ENCODE measurements at regions not wholly inside any gene's neighbourhood (a gene's known extent, or its start where the extent isn't known, plus 50 kb on each side); places are given as distances from the start of the nearest gene placed in this dataset.

DNA sequence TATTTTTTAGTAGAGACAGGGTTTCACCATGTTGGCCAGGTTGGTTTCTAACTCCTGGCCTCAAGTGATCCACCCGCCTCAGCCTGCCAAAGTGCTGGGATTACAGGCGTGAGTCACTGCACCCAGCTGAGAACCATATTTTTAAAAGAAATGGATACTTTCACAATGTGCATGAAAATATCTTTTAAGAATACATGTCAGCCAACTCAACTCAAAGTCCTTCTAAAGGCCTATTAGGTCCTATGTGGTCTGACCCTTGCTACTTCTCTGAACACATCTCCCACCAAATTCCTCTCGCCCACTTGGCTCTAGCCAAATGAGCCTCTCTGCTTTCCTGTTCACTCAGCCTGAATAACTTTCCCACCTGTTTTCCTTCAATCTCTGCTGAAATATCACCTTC lies 119.6 kb downstream of the MTX2 start:
- no peak for DNase-seq (ENCODE audit: low read depth)

GRCh38 chr2:176390276-176391147 lies 121.3 kb downstream of the MTX2 start:
- DNase-seq (ENCODE audit: low read depth): no peak

DNA sequence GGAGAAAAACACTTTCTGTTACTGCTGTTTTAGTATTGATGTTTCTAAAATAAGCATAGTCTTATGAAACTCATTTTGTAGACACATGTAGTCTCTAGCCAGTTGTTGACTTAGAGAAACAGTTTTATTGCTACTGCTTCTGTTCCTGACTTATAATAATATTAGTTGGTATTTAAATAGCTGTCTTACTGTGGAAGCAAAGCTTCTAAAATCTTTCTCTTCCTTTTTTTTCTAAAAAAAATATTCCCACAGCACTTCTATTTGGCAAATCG lies 121.8 kb downstream of the MTX2 start:
- DNase-seq (ENCODE audit: low read depth): no peak

GRCh38 chr2:176392249-176392648 lies 123.0 kb downstream of the MTX2 start:
- DNase-seq (ENCODE audit: low read depth): no peak

DNA sequence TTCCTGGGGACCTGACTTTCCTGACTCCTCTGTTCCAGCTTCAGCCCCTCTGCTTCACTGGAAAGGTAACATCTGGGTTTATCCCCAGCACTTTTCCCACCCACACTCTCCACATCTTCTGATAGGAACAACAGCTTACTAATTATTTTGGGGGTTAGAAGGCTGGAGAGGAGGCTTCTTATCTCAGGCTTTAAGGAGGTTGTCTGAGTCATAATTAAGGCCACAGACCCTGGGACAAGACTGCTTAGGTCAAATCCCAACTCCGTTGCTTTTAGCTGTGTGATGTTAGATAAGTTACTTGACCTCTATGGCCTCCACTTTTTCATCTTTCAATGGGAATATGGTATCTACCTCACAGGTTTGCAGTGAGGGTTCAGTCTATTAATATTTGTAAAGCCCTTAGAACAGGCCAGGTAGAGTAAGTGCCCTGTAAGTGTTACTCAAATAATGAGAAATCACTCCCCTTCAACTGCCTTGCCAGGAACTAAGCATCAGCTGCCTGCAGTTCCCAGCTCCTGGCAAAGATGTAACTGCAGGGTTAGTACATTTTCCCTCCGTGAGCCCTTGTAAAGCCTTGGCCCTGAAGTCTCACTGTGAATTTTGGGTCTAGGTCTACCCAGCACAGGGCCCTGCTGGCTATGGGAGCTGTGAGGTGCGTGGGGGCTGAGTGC lies 123.6 kb downstream of the MTX2 start:
- no peak for DNase-seq (ENCODE audit: low read depth)

DNA sequence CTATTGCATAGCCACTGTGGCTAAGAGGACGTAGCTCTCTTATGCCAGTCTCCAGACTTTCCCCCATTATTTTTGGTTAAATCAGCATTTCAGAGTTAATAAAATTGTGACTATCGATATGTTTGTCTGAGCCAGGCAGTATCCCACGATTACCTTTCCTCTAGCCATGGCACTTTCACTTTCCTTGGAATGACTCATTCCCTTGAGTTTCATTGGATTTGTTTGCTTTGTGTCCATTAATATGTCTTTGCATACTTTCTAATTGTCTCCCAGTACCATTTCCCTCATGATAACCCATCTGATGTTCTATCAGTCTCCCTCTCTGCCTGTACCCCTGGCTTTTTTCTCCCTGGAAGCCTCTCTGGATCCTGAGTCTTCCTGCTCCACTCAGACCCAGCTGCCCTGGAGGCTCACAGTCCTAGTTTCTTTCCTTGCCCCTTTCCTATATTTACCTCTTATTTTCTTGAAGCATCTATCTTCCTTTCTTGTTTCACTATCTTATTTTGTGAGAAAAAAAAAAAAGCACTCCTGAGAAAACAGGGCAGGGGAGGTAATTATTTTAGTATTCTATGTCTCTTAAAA lies 126.1 kb downstream of the MTX2 start:
- DNase-seq (ENCODE audit: low read depth): no peak

DNA sequence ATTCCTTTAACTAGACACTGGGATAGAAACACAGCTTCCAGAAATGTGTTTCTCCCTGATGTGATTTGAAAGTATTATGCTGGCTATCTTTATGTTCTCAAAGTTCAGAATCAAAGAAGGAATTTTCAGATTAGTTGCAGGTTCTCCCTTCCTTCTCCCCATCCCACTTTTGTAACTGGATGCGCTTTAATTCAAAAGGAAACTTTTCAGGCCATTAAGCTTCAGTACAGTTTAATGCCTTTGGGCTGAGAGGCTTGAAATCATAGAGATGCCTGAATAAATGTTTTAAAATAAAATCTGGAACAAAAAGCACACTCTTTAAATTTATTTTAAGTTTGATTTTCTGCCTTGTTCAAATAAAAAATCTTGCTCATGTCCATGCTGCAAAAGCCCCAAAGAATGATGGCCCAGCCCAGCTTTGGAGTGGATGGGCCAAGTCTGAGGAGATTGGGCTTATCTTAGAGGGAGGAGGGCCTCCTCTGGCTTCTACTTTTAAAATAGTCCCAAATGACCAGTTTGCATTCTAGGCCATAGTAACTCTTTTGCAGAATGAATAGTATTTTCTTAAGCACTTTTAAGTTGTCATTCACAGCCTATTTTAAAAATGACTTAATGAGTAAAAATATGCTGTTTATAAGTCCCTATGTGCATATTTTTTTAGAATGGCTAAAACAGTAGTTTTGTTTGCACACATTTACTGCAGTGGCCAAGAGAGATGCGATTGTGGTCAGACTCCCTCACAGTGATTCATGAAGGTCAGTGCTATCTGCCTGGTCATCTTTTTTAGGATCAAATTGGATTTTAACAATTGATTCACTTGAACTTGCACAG lies 129.2 kb downstream of the MTX2 start:
- no peak for DNase-seq (ENCODE audit: low read depth)

DNA sequence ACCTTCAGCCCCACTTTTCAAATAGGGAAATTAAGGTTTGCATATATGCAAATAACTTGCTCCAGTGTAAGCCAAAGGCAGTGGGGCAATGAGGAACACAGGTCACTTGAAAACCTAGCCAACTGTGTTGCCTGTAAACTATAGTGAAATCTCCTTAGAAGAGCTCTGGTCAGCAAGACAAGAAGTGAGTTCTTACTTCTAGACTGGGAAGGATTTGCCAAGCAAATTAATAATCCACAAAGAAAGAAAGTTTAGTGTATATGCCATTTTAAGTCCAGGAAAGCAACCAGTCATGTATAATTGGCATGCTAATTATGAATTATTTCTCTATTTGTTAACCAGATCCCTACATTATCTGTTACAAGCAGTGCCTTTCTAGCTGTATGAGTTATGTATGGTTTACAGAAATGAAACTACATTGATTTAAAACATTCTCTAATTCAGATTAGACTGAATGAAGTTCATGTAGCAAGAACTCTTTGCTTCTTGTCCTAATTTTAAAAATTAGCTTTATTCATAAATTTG lies 129.9 kb downstream of the MTX2 start:
- no peak for DNase-seq (ENCODE audit: low read depth)

DNA sequence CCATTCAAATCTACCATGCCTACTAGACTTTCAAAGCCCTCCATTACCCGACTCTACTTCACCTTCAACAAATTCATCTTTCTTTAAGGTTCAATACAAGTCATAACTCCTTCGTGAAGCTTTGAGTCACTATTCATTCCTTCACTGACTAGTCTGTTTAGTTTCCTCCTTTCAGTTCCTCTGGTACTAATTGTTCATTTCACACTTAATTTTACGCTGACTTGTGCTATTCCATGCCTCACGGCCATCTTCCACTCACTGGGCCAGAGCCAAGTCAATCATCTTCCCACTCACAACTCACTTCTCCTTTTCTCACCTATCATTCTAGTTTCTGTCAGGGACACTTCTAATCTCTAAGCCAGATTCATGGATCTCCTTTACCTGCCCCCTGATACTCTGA lies 136.2 kb downstream of the MTX2 start:
- DNase-seq (ENCODE audit: low read depth): no peak

DNA sequence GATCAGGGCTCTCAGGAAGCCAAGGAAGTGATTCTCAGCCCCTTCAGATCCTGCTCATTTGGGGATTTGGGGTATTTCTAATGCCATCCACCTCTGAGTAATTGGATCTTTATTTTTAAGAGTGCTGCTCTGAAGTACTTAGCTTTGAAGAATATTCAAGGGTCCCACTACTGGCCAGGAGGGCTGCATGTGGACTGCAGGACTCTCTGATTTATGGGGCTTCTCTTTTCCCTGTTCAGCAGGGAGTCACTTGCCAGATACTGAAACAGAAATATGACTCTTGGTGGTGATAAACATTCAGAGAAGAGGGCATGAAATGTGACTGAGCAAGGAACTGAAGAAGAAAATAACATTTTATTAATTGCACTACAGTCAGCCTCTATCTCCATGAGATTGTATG lies 138.5 kb downstream of the MTX2 start:
- no peak for DNase-seq (ENCODE audit: low read depth)

- no peak for DNase-seq (ENCODE audit: low read depth)
Observed at GRCh38 chr2:176409671-176410070, 140.4 kb downstream of the MTX2 start.

GRCh38 chr2:176412136-176412535 lies 142.9 kb downstream of the MTX2 start:
- no peak for DNase-seq (ENCODE audit: low read depth)

GRCh38 chr2:176413786-176414185 lies 144.5 kb downstream of the MTX2 start:
- no peak for DNase-seq (ENCODE audit: low read depth)

DNA sequence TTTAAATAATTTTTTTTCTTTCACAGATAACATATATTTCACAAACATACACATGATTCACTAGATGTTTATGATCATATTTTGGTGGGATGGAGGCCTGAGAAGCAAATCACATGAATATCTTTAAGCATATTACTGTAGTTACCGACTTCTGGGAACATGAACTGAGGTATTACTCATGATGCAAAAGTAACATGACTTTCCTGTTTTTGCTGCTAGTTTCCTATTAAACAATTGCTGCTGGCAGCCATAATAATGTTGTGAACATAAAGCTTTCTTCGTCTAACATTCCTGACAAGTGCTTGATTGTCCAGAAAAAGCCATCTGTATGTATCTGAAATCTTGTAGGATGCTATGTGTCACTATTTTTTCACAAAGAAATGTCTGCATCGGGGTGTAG lies 145.4 kb downstream of the MTX2 start:
- no peak for DNase-seq (ENCODE audit: low read depth)

DNA sequence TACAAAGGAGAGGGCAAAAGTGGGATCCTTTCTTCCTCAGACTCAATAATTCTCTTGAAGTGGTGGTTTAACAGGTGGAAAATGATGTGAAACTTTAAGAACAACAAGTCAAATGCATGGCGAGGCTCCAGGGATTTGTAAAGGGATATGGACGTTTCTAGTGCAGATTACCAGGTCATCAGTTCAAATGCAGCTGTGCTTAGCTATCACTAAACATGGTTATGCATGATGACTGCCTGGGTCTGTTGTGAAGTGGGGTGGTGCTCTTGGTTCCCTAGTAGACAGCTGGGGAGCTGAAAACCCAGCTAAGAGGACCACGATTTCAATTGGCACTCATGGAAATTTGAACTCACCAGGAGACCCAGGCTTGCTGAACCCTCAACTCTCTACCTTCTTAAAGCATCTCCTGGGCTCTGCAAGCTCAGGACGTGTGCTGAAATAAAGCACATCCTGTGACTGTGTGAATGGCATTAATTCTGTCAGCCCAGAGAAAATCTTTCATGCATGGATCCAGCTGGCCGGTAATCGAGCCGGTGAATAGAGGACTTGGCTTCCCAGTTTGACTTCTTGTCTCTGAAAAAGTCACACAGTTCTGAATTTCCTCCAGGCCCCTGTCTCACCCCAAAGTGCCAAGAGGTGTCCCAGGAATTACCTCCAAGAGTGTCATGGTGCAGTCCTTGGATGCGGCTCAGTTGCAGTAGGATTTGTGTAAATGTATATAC lies 146.1 kb downstream of the MTX2 start:
- DNase-seq (ENCODE audit: low read depth): no peak

GRCh38 chr2:176415937-176416499 lies 146.8 kb downstream of the MTX2 start:
- no peak for DNase-seq (ENCODE audit: low read depth)

- DNase-seq (ENCODE audit: low read depth): no peak
Observed at GRCh38 chr2:176418768-176419167, 149.5 kb downstream of the MTX2 start.

- no peak for DNase-seq (ENCODE audit: low read depth)
Observed at GRCh38 chr2:176419591-176420071, 150.4 kb downstream of the MTX2 start.

GRCh38 chr2:176421297-176422050 lies 152.2 kb downstream of the MTX2 start:
- DNase-seq (ENCODE audit: low read depth): no peak

DNA sequence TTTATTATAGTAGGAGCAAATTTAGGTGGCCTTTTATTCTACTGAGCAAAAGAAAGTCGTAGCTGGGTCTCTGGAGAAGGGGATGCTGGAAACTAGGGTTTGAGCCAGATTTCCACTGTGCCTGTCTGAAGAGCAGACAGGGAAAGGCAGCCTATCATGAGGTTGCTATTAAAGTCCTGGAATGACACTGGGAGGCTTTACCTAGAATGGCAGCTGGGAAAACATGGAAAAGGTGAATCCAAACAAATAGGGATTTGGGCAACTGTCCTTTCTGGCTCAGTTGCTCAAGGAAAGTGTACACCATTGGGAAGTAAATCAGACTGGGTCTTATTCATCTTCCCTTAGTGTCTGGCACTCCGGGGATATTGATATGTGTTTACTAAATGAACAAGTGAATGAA lies 154.6 kb downstream of the MTX2 start:
- no peak for DNase-seq (ENCODE audit: low read depth)

All from T-helper 22 cell (primary cell).